Tibial artery (tissue), 4 donors: ENCODE measurements at regions not wholly inside any gene's neighbourhood (a gene's known extent, or its start where the extent isn't known, plus 50 kb on each side); places are given as distances from the start of the nearest gene placed in this dataset.
"Not testable (repeated sequence)": the region's sequence is repeated elsewhere in the genome, so short reads cannot be mapped to it uniquely, and the experiment has no call there.

Source experiments
- DNase-seq, 2 donors: peaks; one replicate each; pipeline ENCODE4 v3.0.0-alpha.2; 2019
- H3K27ac ChIP-seq, 2 donors: fragments of 200-600 bp; sonication (generic) in 1 of 2; 1 replicate in 1 of 2; 2 replicates in 1 of 2; pipeline ENCODE4 v1.5.1; 2018 to 2019; ENCODE audit warnings: mild to moderate bottlenecking in 1 of 2
- H3K27me3 ChIP-seq, 2 donors: fragments of 200-600 bp; sonication (generic) in 1 of 2; one replicate each; pipeline versions ENCODE4 v1.5.1 to v1.6.0; 2016 to 2019
- H3K36me3 ChIP-seq, 3 donors: fragments of 200-600 bp; sonication (generic) in 2 of 3; one replicate each; pipeline ENCODE4 v1.5.1; 2016 to 2019; ENCODE audit warnings: mild to moderate bottlenecking in 2 of 3
- H3K4me1 ChIP-seq, 4 donors: fragments of 200-600 bp; sonication (generic) in 2 of 4; 1 replicate in 3 of 4; 2 replicates in 1 of 4; pipeline ENCODE4 v1.5.1; 2016 to 2019
- H3K4me3 ChIP-seq, 2 donors: fragments of 200-600 bp; sonication (generic) in 1 of 2; 1 replicate in 1 of 2; 2 replicates in 1 of 2; pipeline ENCODE4 v1.5.1; 2018 to 2019; ENCODE audit warnings: mild to moderate bottlenecking in 2 of 2
- H3K9me3 ChIP-seq, 3 donors: fragments of 200-600 bp; sonication (generic) in 1 of 3; one replicate each; pipeline ENCODE4 v1.5.1; 2016 to 2019
- CTCF ChIP-seq, 2 experiments: fragments of 200-600 bp in 1 of 2; fragments of 450-650 bp in 1 of 2; IDR thresholded peaks; one replicate each; pipeline ENCODE4 v1.5.1; 2017 to 2019; ENCODE audit warnings: antibody characterized with exemption in 2 of 2, mild to moderate bottlenecking in 1 of 2, moderate library complexity in 1 of 2
- intact Hi-C: fragments of 100-400 bp; cut with DNase I; formaldehyde crosslinking; loops from one replicate; pipeline ENCODE4 v1.15.0; 2023; ENCODE audit warnings: low total_unique reads

- TF ChIP-seq CTCF (IDR thresholded peaks at IDR 0.05), result no peak
- Histone ChIP-seq H3K9me3 (no peaks in the 10 kb centered on the region), H3K4me1 (no peaks in the 10 kb centered on the region), H3K27me3 (no peaks in the 10 kb centered on the region), H3K4me3 (no peak overlapping the region), H3K27ac (no peak overlapping the region), H3K36me3 (no peaks in the 10 kb centered on the region)
- DNase-seq, result no peak
- intact Hi-C loops, result no loop called here
Measured at GRCh38 chr1:91099746-91100621, 78.1 kb upstream of the ZNF644 start.

- H3K27me3 ChIP-seq, result no peaks in the 10 kb centered on the region
- no peaks in the 10 kb centered on the region for H3K9me3 ChIP-seq
- H3K36me3 ChIP-seq, result no peaks in the 10 kb centered on the region
- no peaks in the 10 kb centered on the region for H3K4me1 ChIP-seq
- no peak for DNase-seq
- intact Hi-C loops, result no loop called here
- no peak overlapping the region for H3K4me3 ChIP-seq
- no peak for TF ChIP-seq CTCF (IDR thresholded peaks at IDR 0.05)
- no peak overlapping the region for H3K27ac ChIP-seq
Measured at GRCh38 chr1:91098299-91098906, 76.6 kb upstream of the ZNF644 start.

DNA sequence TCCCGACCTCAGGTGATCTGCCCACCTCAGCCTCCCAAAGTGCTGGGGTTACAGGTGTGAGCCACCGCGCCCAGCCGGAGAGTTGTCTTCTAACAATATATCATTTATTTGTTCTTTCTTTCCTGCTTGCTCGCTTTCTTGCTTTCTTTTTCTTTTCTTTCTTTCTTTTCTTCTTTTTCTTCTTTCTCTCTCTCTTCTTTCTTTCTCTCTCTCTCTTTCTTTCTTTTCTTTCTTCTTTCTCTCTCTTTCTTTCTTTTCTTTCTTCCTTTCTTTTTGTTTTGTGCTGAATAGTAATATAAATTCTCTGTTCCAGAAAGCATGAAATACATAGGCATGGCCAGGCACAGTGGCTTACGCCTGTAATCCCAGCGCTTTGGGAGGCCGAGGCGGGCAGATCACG, 73.5 kb upstream of the ZNF644 start:
- H3K9me3 ChIP-seq, H3K4me3 ChIP-seq, H3K27ac ChIP-seq, DNase-seq, H3K36me3 ChIP-seq, intact Hi-C loops, H3K4me1 ChIP-seq, H3K27me3 ChIP-seq: not testable (repeated sequence)

DNA sequence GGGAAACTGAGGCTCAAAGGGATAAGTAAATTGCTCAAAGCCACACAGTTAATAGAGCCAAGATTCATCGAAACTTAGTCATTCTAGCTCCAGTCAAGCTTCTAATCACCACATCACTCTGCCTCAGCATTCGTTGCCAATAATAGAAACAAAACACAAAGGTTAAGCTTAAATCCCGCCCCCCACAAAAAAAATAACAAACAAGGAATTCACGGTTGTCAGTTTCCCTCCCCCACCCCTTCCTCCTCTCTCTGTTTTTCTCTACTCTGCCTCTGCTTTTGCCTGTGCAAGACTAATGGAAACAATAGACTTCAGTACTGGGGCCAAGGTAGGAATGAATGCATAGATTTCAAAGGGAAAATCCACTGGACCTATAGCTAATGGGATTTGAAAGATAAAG, 70.7 kb upstream of the ZNF644 start:
- Histone ChIP-seq H3K27me3 (no peaks in the 10 kb centered on the region), H3K9me3 (no peaks in the 10 kb centered on the region), H3K4me3 (no peak overlapping the region), H3K36me3 (no peaks in the 10 kb centered on the region), H3K4me1 (no peaks in the 10 kb centered on the region), H3K27ac (no peak overlapping the region)
- DNase-seq, result no peak
- no peak for TF ChIP-seq CTCF (IDR thresholded peaks at IDR 0.05)
- intact Hi-C loops, result no loop called here

DNA sequence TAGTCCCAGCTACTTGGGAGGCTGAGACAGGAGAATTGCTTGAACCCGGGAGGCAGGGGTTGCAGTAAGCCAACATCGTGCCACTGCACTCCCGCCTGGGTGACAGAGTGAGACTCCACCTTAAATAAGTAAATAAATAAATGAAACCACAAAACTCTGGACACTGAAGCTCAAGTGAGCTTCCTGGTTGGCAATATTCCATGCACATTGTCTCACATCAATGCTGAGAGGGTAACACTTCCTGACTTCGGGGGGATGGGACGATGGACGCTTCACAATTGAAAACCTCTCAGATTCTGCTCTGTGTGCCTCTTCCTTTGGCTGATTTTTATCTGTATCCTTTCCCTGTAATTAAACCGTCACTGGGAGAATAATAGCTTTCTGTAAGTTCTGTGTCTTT, 70.0 kb upstream of the ZNF644 start:
- Histone ChIP-seq H3K27me3 (no peaks in the 10 kb centered on the region), H3K36me3 (no peaks in the 10 kb centered on the region), H3K4me3 (no peak overlapping the region), H3K9me3 (no peaks in the 10 kb centered on the region), H3K27ac (no peak overlapping the region), H3K4me1 (no peaks in the 10 kb centered on the region)
- intact Hi-C loops, result no loop called here
- no peak for TF ChIP-seq CTCF (IDR thresholded peaks at IDR 0.05)
- no peak for DNase-seq

GRCh38 chr1:91080650-91081049, 58.8 kb upstream of the ZNF644 start:
- no peak for DNase-seq
- intact Hi-C loops, result no loop called here
- TF ChIP-seq CTCF (IDR thresholded peaks at IDR 0.05), result no peak

More at GRCh38 chr1:91080650-91081049, 58.8 kb upstream of the ZNF644 start:
- Histone ChIP-seq H3K27ac (no peak overlapping the region), H3K9me3 (no peaks in the 10 kb centered on the region), H3K4me1 (no peaks in the 10 kb centered on the region), H3K4me3 (no peak overlapping the region), H3K36me3 (no peaks in the 10 kb centered on the region), H3K27me3 (no peaks in the 10 kb centered on the region)
